H1 (cell line): ENCODE measurements at regions not wholly inside any gene's neighbourhood (a gene's known extent, or its start where the extent isn't known, plus 50 kb on each side); places are given as distances from the start of the nearest gene placed in this dataset.

Source experiments
- CTCF ChIA-PET: fragments of 300-600 bp; sonication (Branson Sonifier 250); formaldehyde crosslinking; loops from one replicate; lab custom pipeline; 2021; ENCODE audit not compliant: partially characterized antibody; lab: Charles Lee
- POLR2A ChIA-PET: fragments of 300-600 bp; sonication (Branson Sonifier 250); formaldehyde crosslinking; loops from one replicate; lab custom pipeline; 2021; ENCODE audit warnings: inconsistent platforms; ENCODE audit not compliant: partially characterized antibody; lab: Charles Lee
- DNase-seq, 2 experiments: peaks; one replicate each; pipeline versions ENCODE4 v3.0.0 to v3.0.0-alpha.2; 2010 to 2022; ENCODE audit warnings: low spot score in 2 of 2, low read depth in 1 of 2, mixed read lengths in 1 of 2
- FAIRE-seq: peaks from 2 replicates; lab custom pipeline; 2011; peaks lifted over from hg19 to GRCh38; lab: Jason Lieb, UNC
- H2AFZ ChIP-seq: 2 replicates; pipeline ENCODE4 v1.8.1; 2012; ENCODE audit warnings: low read length, inconsistent platforms
- H2AK5ac ChIP-seq: 2 replicates; pipeline ENCODE4 v1.6.1; 2013; ENCODE audit warnings: low read depth, low read length
- H2BK120ac ChIP-seq: replicated peaks from 2 replicates; pipeline ENCODE3; 2013; ENCODE audit warnings: low read depth, low read length, inconsistent platforms
- H2BK12ac ChIP-seq: 2 replicates; pipeline ENCODE4 v1.6.1; 2013; ENCODE audit warnings: low read depth, low read length
- H2BK15ac ChIP-seq: 2 replicates; pipeline ENCODE4 v1.6.1; 2013; ENCODE audit warnings: low read length
- H2BK20ac ChIP-seq: 2 replicates; pipeline ENCODE4 v1.6.1; 2013; ENCODE audit warnings: low read length
- H2BK5ac ChIP-seq: 2 replicates; pipeline ENCODE4 v1.6.1; 2013; ENCODE audit warnings: low read depth, low read length
- H3K14ac ChIP-seq: 2 replicates; pipeline ENCODE4 v1.6.1; 2013; ENCODE audit warnings: inconsistent platforms; ENCODE audit not compliant: insufficient read length
- H3K18ac ChIP-seq: 2 replicates; pipeline ENCODE4 v1.6.1; 2013; ENCODE audit warnings: low read length; ENCODE audit errors: extremely low read depth
- H3K23ac ChIP-seq: 2 replicates; pipeline ENCODE4 v1.6.1; 2013; ENCODE audit warnings: inconsistent platforms; ENCODE audit not compliant: insufficient read length
- H3K23me2 ChIP-seq: 2 replicates; pipeline ENCODE4 v1.6.1; 2013; ENCODE audit warnings: low read depth, low read length
- H3K27ac ChIP-seq: 2 replicates; pipeline ENCODE4 v1.6.1; 2011; ENCODE audit warnings: low read depth, low read length, inconsistent platforms
- H3K27me3 ChIP-seq, 4 experiments: replicated peaks in 1 of 4; 1 replicate in 1 of 4; 2 replicates in 3 of 4; pipeline versions ENCODE4 v1.6.1 to v1.8.1; 2011 to 2013; ENCODE audit warnings: low read length in 3 of 4, mild to moderate bottlenecking in 3 of 4, inconsistent platforms in 2 of 4, mixed read lengths in 2 of 4, moderate library complexity in 1 of 4; ENCODE audit not compliant: control insufficient read depth in 3 of 4, insufficient read depth in 3 of 4; ENCODE audit errors: extremely low read depth in 1 of 4
- H3K36me3 ChIP-seq, 4 experiments: 2 replicates each; pipeline versions ENCODE4 v1.6.1 to v1.8.1; 2011 to 2013; ENCODE audit warnings: mild to moderate bottlenecking in 4 of 4, low read length in 3 of 4, moderate library complexity in 2 of 4, control low read depth in 1 of 4, inconsistent platforms in 1 of 4; ENCODE audit not compliant: insufficient read depth in 4 of 4, control insufficient read depth in 2 of 4
- H3K4ac ChIP-seq: replicated peaks from 2 replicates; pipeline ENCODE3; 2013; ENCODE audit warnings: low read length, low read depth, mixed read lengths, inconsistent platforms; ENCODE audit not compliant: insufficient read length
- H3K4me1 ChIP-seq, 4 experiments: replicated peaks in 1 of 4; 1 replicate in 1 of 4; 2 replicates in 3 of 4; pipeline versions ENCODE4 v1.6.1 to v1.8.1; 2011 to 2013; ENCODE audit warnings: low read length in 3 of 4, inconsistent platforms in 2 of 4, mixed read lengths in 1 of 4; ENCODE audit not compliant: insufficient read depth in 4 of 4, control insufficient read depth in 3 of 4
- H3K4me2 ChIP-seq, 2 experiments: 2 replicates each; pipeline versions ENCODE4 v1.6.1 to v1.8.1; 2011 to 2013; ENCODE audit warnings: low read depth in 2 of 2, low read length in 2 of 2, control low read depth in 1 of 2, inconsistent platforms in 1 of 2, mild to moderate bottlenecking in 1 of 2; ENCODE audit not compliant: insufficient read depth in 1 of 2
- H3K4me3 ChIP-seq, 4 experiments: fragments of 200-600, 300-600 bp in 1 of 4; sonication (generic), shearing (Covaris generic), sonication (Bioruptor Twin) in 1 of 4; 2 replicates each; pipeline versions ENCODE4 v1.5.1 to v1.8.1; 2011 to 2016; ENCODE audit warnings: low read length in 4 of 4, low read depth in 3 of 4, control low read depth in 2 of 4, inconsistent platforms in 2 of 4, mild to moderate bottlenecking in 2 of 4, mixed read lengths in 1 of 4, moderate library complexity in 1 of 4; ENCODE audit not compliant: insufficient read depth in 2 of 4; ENCODE audit errors: extremely low read depth in 1 of 4
- H3K56ac ChIP-seq: replicated peaks from 2 replicates; pipeline ENCODE3; 2013; ENCODE audit warnings: low read depth, mild to moderate bottlenecking, mixed read lengths, low read length, inconsistent platforms; ENCODE audit not compliant: insufficient read length
- H3K79me1 ChIP-seq: 2 replicates; pipeline ENCODE4 v1.6.1; 2013; ENCODE audit warnings: low read depth, low read length, control low read depth
- H3K79me2 ChIP-seq, 2 experiments: 2 replicates each; pipeline versions ENCODE4 v1.6.1 to v1.8.1; 2012 to 2013; ENCODE audit warnings: low read length in 2 of 2, mild to moderate bottlenecking in 2 of 2, inconsistent platforms in 1 of 2; ENCODE audit not compliant: insufficient read depth in 2 of 2, control insufficient read depth in 1 of 2
- H3K9ac ChIP-seq, 4 experiments: replicated peaks in 1 of 4; 1 replicate in 1 of 4; 2 replicates in 3 of 4; pipeline versions ENCODE4 v1.6.1 to v1.8.1; 2011 to 2013; ENCODE audit warnings: low read depth in 3 of 4, low read length in 3 of 4, control low read depth in 2 of 4, mild to moderate bottlenecking in 2 of 4, moderate library complexity in 2 of 4, inconsistent platforms in 1 of 4; ENCODE audit errors: extremely low read depth in 1 of 4
- H3K9me3 ChIP-seq, 2 experiments: 2 replicates each; pipeline versions ENCODE4 v1.6.1 to v1.8.1; 2012 to 2013; ENCODE audit warnings: mild to moderate bottlenecking in 2 of 2, moderate library complexity in 2 of 2, control low read depth in 1 of 2, inconsistent platforms in 1 of 2, low read depth in 1 of 2, low read length in 1 of 2, mixed read lengths in 1 of 2; ENCODE audit not compliant: insufficient read depth in 2 of 2
- H4K20me1 ChIP-seq, 2 experiments: replicated peaks in 1 of 2; 2 replicates each; pipeline versions ENCODE3 to v1.8.1; 2011 to 2013; ENCODE audit warnings: inconsistent platforms in 2 of 2, low read length in 2 of 2, mild to moderate bottlenecking in 1 of 2; ENCODE audit not compliant: insufficient read depth in 2 of 2, control insufficient read depth in 1 of 2
- H4K5ac ChIP-seq: 2 replicates; pipeline ENCODE4 v1.6.1; 2013; ENCODE audit warnings: low read length, low read depth, mixed read lengths, inconsistent platforms; ENCODE audit not compliant: insufficient read length
- H4K8ac ChIP-seq: 2 replicates; pipeline ENCODE4 v1.8.0; 2013; ENCODE audit warnings: mild to moderate bottlenecking, moderate library complexity, low read length, inconsistent platforms; ENCODE audit not compliant: insufficient read depth; ENCODE audit errors: extremely low read depth
- H4K91ac ChIP-seq: replicated peaks from 2 replicates; pipeline ENCODE3; 2013; ENCODE audit warnings: low read length, mixed read lengths, inconsistent platforms; ENCODE audit not compliant: insufficient read length
- HDAC2 ChIP-seq, 2 experiments: fragments of 300-600 bp in 1 of 2; sonication (generic) in 1 of 2; IDR thresholded peaks; 2 replicates each; pipeline ENCODE4 v1.6.1; 2011 to 2012; ENCODE audit warnings: low read depth in 2 of 2, low read length in 2 of 2, mild to moderate bottlenecking in 2 of 2, moderate library complexity in 2 of 2, borderline replicate concordance in 1 of 2, inconsistent platforms in 1 of 2
- ZNF274 ChIP-seq: IDR thresholded peaks from 2 replicates; pipeline ENCODE4 v1.7.0; 2012; ENCODE audit warnings: low read length, borderline replicate concordance; ENCODE audit errors: extremely low read depth
- WGBS, 2 experiments: shearing (Covaris generic) in 1 of 2; methylation state at CpG; one replicate each; pipeline versions ENCODE4 v1.1.6 to v1.1.7; 2013 to 2015; ENCODE audit warnings: low lambda C conversion rate in 2 of 2, mixed read lengths in 2 of 2, inconsistent platforms in 1 of 2, low coverage in 1 of 2, missing lambda C conversion rate in 1 of 2; ENCODE audit not compliant: insufficient replicate concordance in 2 of 2, insufficient coverage in 1 of 2, insufficient read length in 1 of 2; ENCODE audit errors: extremely low coverage in 1 of 2, missing lambda C conversion rate in 1 of 2; 5-methylcytosine and 5-hydroxymethylcytosine counted together

DNA sequence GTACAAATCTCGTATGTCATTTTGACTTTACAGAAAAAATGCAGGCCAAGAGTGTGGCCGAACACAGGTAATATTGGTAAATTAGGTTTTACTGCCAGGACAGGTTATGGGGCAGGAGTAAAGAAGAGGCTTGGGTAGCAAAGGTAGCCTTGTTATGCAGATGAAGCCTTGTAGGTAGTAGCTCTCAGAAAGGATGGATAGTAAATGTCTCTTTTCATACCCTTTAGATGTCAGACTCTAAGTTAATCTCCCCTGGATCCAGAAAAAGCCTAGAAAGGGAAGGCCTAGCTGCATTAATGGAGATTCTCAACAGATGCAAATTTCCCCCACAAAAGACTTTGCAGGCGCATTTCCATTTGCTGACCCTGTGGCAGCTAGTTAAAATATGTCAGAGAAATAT lies 1445.1 kb upstream of the CADM2 start:
- H4K20me1 ChIP-seq, result no peaks in the 10 kb centered on the region
- H3K79me1 ChIP-seq, result no peaks in the 10 kb centered on the region
- H2AK5ac ChIP-seq, result no peak overlapping the region
- TF ChIP-seq ZNF274, result no peak
- TF ChIP-seq HDAC2 (IDR thresholded peaks at IDR 0.05; ENCODE audit: borderline replicate concordance in 1 of 2, low read depth in 2 of 2, low read length in 2 of 2), result 0 out of 4 replicates have a peak, but pooled peaks of 1 of the 2 experiments have one; percentile 41

More for the DNA sequence above, 1445.1 kb upstream of the CADM2 start:
- FAIRE-seq (peak; percentile 72), DNase-seq (no peak)
- no peak overlapping the region for H4K8ac ChIP-seq
- no peak overlapping the region for H4K5ac ChIP-seq
- H3K27me3 ChIP-seq, result no peaks in the 10 kb centered on the region
- H3K27ac ChIP-seq, result no peak overlapping the region
- H3K56ac ChIP-seq, result no peak overlapping the region
- H3K9me3 ChIP-seq, result no peaks in the 10 kb centered on the region
- no peak overlapping the region for H2AFZ ChIP-seq
- H3K23me2 ChIP-seq, result no peaks in the 10 kb centered on the region
- ChIA-PET CTCF (interaction anchor here (0.9 kb wide), 1 partner anchor 9 kb away, joined by 3 read pairs; no protein-coding TSS in a partner anchor), POLR2A (no interaction called here)
- H3K4ac ChIP-seq, result no peak overlapping the region
- H3K23ac ChIP-seq, result no peak overlapping the region
- no peak overlapping the region for H2BK5ac ChIP-seq
- H3K36me3 ChIP-seq, result no peaks in the 10 kb centered on the region
- no peak overlapping the region for H3K9ac ChIP-seq
- no peak overlapping the region for H2BK12ac ChIP-seq
- no peak overlapping the region for H2BK20ac ChIP-seq
- no peaks in the 10 kb centered on the region for H3K79me2 ChIP-seq
- 22% methylated on average over 3 of the region's 3 CpGs; no CpG with 5 or more reads in 1 of the 2 experiments for WGBS, 2 experiments
- no peak overlapping the region for H3K14ac ChIP-seq
- no peak overlapping the region; a peak in 2 of 8 replicates for H3K4me3 ChIP-seq
- H4K91ac ChIP-seq, result no peak overlapping the region
- H2BK120ac ChIP-seq, result no peak overlapping the region
- no peak overlapping the region for H3K18ac ChIP-seq
- H3K4me1 ChIP-seq, result peaks cover 0 to 13% (median 7%) of the 10 kb centered on the region in 4 experiments; a peak in 5 of 7 replicates
- no peak overlapping the region for H2BK15ac ChIP-seq
- peak overlapping the region; percentile 29 to 40; a peak in 3 of 4 replicates for H3K4me2 ChIP-seq
